ENCODE measurements at regions not wholly inside any gene's neighbourhood (a gene's known extent, or its start where the extent isn't known, plus 50 kb on each side); places are given as distances from the start of the nearest gene placed in this dataset.

DNA sequence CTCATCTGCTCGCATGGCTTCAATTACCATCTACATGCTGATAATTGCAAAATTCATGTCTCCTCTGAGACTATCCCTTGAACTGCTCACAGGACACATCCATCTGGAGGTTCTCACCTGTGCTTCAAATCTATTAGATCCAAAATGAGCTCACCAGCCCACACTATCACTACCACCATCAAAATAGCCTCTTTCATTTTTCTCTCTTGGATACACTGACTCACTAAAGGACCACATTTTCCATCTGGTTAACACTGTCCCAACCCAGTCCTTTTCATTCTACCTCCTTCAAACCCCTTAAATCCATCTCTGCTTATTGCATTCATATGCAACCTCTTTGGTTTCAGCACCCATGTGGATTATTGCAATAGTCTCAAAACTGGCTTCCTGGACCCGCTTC lies 497.6 kb downstream of the MID1IP1 start:
- intact Hi-C loops (cut with micrococcal nuclease; ENCODE audit: unreplicated experiment) = no loop called here
- no peaks in the 10 kb centered on the region for H3K9me3 Mint-ChIP-seq (ENCODE audit: low read depth, unreplicated experiment)
- peaks cover 29% of the 10 kb centered on the region for H3K27me3 Mint-ChIP-seq (ENCODE audit: unreplicated experiment)
- H3K4me3 Mint-ChIP-seq (ENCODE audit: low read depth, unreplicated experiment) = no peak overlapping the region
- H3K36me3 Mint-ChIP-seq (ENCODE audit: insufficient read depth, unreplicated experiment) = no peaks in the 10 kb centered on the region
- no peak overlapping the region for H3K27ac Mint-ChIP-seq (ENCODE audit: unreplicated experiment)
- DNase-seq = no peak
- no TSS peak for BruUV-seq (replicated peaks)
- no peaks in the 10 kb centered on the region for H3K4me1 Mint-ChIP-seq (ENCODE audit: low read depth, unreplicated experiment)
- CTCF ChIA-PET = no interaction called here
- TF ChIP-seq, protein P1, sequence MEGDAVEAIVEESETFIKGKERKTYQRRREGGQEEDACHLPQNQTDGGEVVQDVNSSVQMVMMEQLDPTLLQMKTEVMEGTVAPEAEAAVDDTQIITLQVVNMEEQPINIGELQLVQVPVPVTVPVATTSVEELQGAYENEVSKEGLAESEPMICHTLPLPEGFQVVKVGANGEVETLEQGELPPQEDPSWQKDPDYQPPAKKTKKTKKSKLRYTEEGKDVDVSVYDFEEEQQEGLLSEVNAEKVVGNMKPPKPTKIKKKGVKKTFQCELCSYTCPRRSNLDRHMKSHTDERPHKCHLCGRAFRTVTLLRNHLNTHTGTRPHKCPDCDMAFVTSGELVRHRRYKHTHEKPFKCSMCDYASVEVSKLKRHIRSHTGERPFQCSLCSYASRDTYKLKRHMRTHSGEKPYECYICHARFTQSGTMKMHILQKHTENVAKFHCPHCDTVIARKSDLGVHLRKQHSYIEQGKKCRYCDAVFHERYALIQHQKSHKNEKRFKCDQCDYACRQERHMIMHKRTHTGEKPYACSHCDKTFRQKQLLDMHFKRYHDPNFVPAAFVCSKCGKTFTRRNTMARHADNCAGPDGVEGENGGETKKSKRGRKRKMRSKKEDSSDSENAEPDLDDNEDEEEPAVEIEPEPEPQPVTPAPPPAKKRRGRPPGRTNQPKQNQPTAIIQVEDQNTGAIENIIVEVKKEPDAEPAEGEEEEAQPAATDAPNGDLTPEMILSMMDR (IDR thresholded peaks at IDR 0.05; ENCODE audit: unreplicated experiment) = no peak

DNA sequence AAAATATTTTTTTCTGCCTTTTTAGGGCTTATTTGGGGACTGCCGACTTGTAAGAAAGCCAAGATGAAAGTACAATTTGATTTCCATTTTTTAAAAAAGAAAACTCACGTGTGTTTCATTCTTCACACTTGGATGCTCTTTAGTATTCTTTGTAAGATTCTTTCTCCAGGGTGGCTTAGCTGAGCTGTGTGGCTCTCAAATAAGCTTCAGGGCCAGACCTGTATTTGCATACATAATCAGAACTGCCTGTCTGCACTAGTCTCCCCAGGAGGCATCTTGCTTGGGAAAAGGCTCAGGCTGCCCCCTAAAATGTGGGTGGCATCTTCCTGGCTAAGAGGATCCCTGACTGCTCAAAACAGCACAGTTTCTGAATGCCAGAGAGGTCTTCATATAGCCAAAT lies 498.4 kb downstream of the MID1IP1 start:
- no peaks in the 10 kb centered on the region for H3K9me3 Mint-ChIP-seq (ENCODE audit: low read depth, unreplicated experiment)
- no peak overlapping the region for H3K27ac Mint-ChIP-seq (ENCODE audit: unreplicated experiment)
- TF ChIP-seq, protein P1 (IDR thresholded peaks at IDR 0.05; ENCODE audit: unreplicated experiment) = no peak
- CTCF ChIA-PET = no interaction called here
- no peak overlapping the region for H3K4me3 Mint-ChIP-seq (ENCODE audit: low read depth, unreplicated experiment)
- no peaks in the 10 kb centered on the region for H3K4me1 Mint-ChIP-seq (ENCODE audit: low read depth, unreplicated experiment)
- intact Hi-C loops (cut with micrococcal nuclease; ENCODE audit: unreplicated experiment) = no loop called here
- DNase-seq = no peak
- H3K36me3 Mint-ChIP-seq (ENCODE audit: insufficient read depth, unreplicated experiment) = no peaks in the 10 kb centered on the region
- no TSS peak for BruUV-seq (replicated peaks)
- H3K27me3 Mint-ChIP-seq (ENCODE audit: unreplicated experiment) = peaks cover 23% of the 10 kb centered on the region

DNA sequence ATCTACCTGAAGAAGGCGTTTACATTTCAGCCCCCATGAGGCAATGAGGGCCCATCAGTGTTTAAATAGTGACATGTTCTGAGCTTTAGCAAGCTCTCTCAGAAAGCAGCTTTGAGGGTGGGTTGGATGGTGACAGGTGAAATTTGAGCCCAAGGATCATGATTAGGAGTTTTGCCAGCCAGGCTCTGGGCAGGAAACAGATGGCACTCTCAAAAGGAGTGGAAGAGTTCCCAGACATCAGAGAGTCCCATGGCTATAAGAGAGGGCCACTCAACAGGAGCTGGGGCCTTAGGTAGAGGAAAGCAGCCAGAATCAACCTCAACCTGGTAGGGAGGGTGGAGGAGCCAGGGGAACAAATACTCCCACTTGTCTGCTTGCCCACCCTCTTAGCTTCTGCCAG lies 499.8 kb downstream of the MID1IP1 start:
- Mint-ChIP-seq H3K27me3 (ENCODE audit: unreplicated experiment) (peaks cover 17% of the 10 kb centered on the region), H3K36me3 (ENCODE audit: insufficient read depth, unreplicated experiment) (no peaks in the 10 kb centered on the region), H3K4me1 (ENCODE audit: low read depth, unreplicated experiment) (no peaks in the 10 kb centered on the region), H3K4me3 (ENCODE audit: low read depth, unreplicated experiment) (no peak overlapping the region), H3K27ac (ENCODE audit: unreplicated experiment) (no peak overlapping the region), H3K9me3 (ENCODE audit: low read depth, unreplicated experiment) (no peaks in the 10 kb centered on the region)
- BruUV-seq (replicated peaks) = no TSS peak
- CTCF ChIA-PET = no interaction called here
- TF ChIP-seq, protein P1 (IDR thresholded peaks at IDR 0.05; ENCODE audit: unreplicated experiment) = no peak
- no peak for DNase-seq
- intact Hi-C loops (cut with micrococcal nuclease; ENCODE audit: unreplicated experiment) = no loop called here

DNA sequence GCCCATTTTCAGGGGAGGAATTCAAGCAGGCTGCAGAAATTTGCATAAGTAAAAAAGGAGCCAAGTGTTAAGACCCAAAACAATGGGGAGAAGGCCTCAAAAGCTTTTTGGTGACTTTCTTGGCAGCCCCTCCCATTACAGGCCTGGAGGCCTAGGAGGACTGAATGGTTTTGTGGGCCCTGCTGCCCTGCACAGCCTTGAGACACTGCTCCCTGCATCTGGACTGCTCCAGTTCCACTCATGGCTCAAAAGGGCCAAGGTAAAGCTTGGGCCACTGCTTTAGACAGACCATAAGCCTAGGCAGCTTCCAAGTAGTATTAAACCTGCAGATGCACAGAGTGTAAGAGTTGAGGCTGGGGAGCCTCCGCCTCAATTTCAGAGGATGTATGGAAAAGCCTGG lies 501.6 kb downstream of the MID1IP1 start:
- no TSS peak for BruUV-seq (replicated peaks)
- CTCF ChIA-PET = interaction anchor here (0.6 kb wide), 1 partner anchor 39 kb away, joined by 3 read pairs; no protein-coding TSS in a partner anchor
- Mint-ChIP-seq H3K27me3 (ENCODE audit: unreplicated experiment) (peaks cover 17% of the 10 kb centered on the region), H3K9me3 (ENCODE audit: low read depth, unreplicated experiment) (no peaks in the 10 kb centered on the region), H3K4me3 (ENCODE audit: low read depth, unreplicated experiment) (no peak overlapping the region), H3K36me3 (ENCODE audit: insufficient read depth, unreplicated experiment) (no peaks in the 10 kb centered on the region), H3K27ac (ENCODE audit: unreplicated experiment) (no peak overlapping the region), H3K4me1 (ENCODE audit: low read depth, unreplicated experiment) (no peaks in the 10 kb centered on the region)
- TF ChIP-seq, protein P1 (IDR thresholded peaks at IDR 0.05; ENCODE audit: unreplicated experiment) = no peak
- intact Hi-C loops (cut with micrococcal nuclease; ENCODE audit: unreplicated experiment) = no loop called here
- no peak for DNase-seq

DNA sequence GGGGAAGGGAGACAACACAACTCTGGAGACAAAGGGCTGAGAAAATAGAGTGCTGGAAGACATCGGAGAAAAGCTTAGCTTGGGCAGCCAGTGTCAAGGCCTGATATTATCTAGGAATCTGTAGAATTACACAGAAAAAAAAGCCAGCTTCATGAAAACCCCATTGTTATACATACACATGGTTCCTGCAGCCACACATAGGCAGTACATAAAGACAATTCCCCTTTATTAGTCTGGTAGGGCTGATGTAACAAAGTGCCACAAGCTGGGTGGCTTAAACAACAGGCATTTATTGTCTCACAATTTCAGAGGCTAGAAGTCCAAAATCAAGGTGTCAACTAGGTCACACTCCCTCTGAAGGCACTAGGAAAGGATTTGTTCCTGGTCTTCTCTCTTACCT lies 503.5 kb downstream of the MID1IP1 start:
- TF ChIP-seq, protein P1 (IDR thresholded peaks at IDR 0.05; ENCODE audit: unreplicated experiment) = no peak
- BruUV-seq (replicated peaks) = no TSS peak
- H3K4me1 Mint-ChIP-seq (ENCODE audit: low read depth, unreplicated experiment) = no peaks in the 10 kb centered on the region
- H3K9me3 Mint-ChIP-seq (ENCODE audit: low read depth, unreplicated experiment) = no peaks in the 10 kb centered on the region
- CTCF ChIA-PET = no interaction called here
- no peak for DNase-seq
- H3K27me3 Mint-ChIP-seq (ENCODE audit: unreplicated experiment) = peaks cover 4% of the 10 kb centered on the region
- H3K4me3 Mint-ChIP-seq (ENCODE audit: low read depth, unreplicated experiment) = no peak overlapping the region
- no peaks in the 10 kb centered on the region for H3K36me3 Mint-ChIP-seq (ENCODE audit: insufficient read depth, unreplicated experiment)
- intact Hi-C loops (cut with micrococcal nuclease; ENCODE audit: unreplicated experiment) = no loop called here
- H3K27ac Mint-ChIP-seq (ENCODE audit: unreplicated experiment) = no peak overlapping the region

Measured in Calu3 (cell line).